ENCODE measurements at regions not wholly inside any gene's neighbourhood (a gene's known extent, or its start where the extent isn't known, plus 50 kb on each side); places are given as distances from the start of the nearest gene placed in this dataset.
"Not testable (repeated sequence)": the region's sequence is repeated elsewhere in the genome, so short reads cannot be mapped to it uniquely, and the experiment has no call there.

GRCh38 chr19:30936276-30936675, 413.0 kb downstream of the TSHZ3 start:
- no peaks in the 10 kb centered on the region for H3K36me3 ChIP-seq
- H3K27me3 ChIP-seq, result no peaks in the 10 kb centered on the region
- TF ChIP-seq CTCF (IDR thresholded peaks at IDR 0.05), result no peak
- TF ChIP-seq POLR2AphosphoS5 (IDR thresholded peaks at IDR 0.05), result no peak
- TF ChIP-seq POLR2A (IDR thresholded peaks at IDR 0.05), result no peak
- no peak for TF ChIP-seq EP300 (IDR thresholded peaks at IDR 0.05)
- no peak for DNase-seq (ENCODE audit: low spot score in 2 of 2)
- H3K4me3 ChIP-seq, result no peak overlapping the region
- WGBS, result 89% methylated on average over 5 of the region's 5 CpGs
- no peaks in the 10 kb centered on the region for H3K4me1 ChIP-seq
- no peak overlapping the region for H3K27ac ChIP-seq
- H3K9me3 ChIP-seq, result no peaks in the 10 kb centered on the region

GRCh38 chr19:30935146-30935545, 414.1 kb downstream of the TSHZ3 start:
- no peak for DNase-seq (ENCODE audit: low spot score in 2 of 2)
- Histone ChIP-seq H3K9me3 (no peaks in the 10 kb centered on the region), H3K27ac (no peak overlapping the region)

GRCh38 chr19:30933454-30933853, 415.8 kb downstream of the TSHZ3 start:
- WGBS, result 84% methylated on average over 3 of the region's 3 CpGs
- H3K27me3 ChIP-seq; DNase-seq (ENCODE audit: low spot score in 2 of 2); H3K36me3 ChIP-seq; H3K4me1 ChIP-seq; H3K4me3 ChIP-seq; H3K27ac ChIP-seq; H3K9me3 ChIP-seq: not testable (repeated sequence)

More at GRCh38 chr19:30935146-30935545, 414.1 kb downstream of the TSHZ3 start:
- Histone ChIP-seq H3K36me3 (no peaks in the 10 kb centered on the region), H3K4me3 (no peak overlapping the region), H3K4me1 (no peaks in the 10 kb centered on the region), H3K27me3 (no peaks in the 10 kb centered on the region)
- TF ChIP-seq EP300 (IDR thresholded peaks at IDR 0.05) (no peak), POLR2A (IDR thresholded peaks at IDR 0.05) (no peak), POLR2AphosphoS5 (IDR thresholded peaks at IDR 0.05) (no peak), CTCF (IDR thresholded peaks at IDR 0.05) (no peak)
- WGBS, result 35% methylated on average over 4 of the region's 4 CpGs

- Histone ChIP-seq H3K4me1 (no peaks in the 10 kb centered on the region), H3K27ac (no peak overlapping the region), H3K36me3 (no peaks in the 10 kb centered on the region), H3K9me3 (no peaks in the 10 kb centered on the region), H3K27me3 (no peaks in the 10 kb centered on the region), H3K4me3 (no peak overlapping the region)
- no peak for DNase-seq (ENCODE audit: low spot score in 2 of 2)
- WGBS, result 76% methylated on average over 2 of the region's 3 CpGs
- TF ChIP-seq EP300 (IDR thresholded peaks at IDR 0.05) (no peak), POLR2A (IDR thresholded peaks at IDR 0.05) (no peak), CTCF (IDR thresholded peaks at IDR 0.05) (no peak), POLR2AphosphoS5 (IDR thresholded peaks at IDR 0.05) (no peak)
Observed at GRCh38 chr19:30932854-30933253, 416.4 kb downstream of the TSHZ3 start.

GRCh38 chr19:30930941-30931706, 418.1 kb downstream of the TSHZ3 start:
- H3K36me3 ChIP-seq, result no peaks in the 10 kb centered on the region
- H3K4me3 ChIP-seq, result no peak overlapping the region
- DNase-seq (ENCODE audit: low spot score in 2 of 2), result no peak
- no peaks in the 10 kb centered on the region for H3K9me3 ChIP-seq
- no peaks in the 10 kb centered on the region for H3K4me1 ChIP-seq
- WGBS, result 77% methylated on average over 12 of the region's 12 CpGs
- H3K27me3 ChIP-seq, result peaks cover 8% of the 10 kb centered on the region
- TF ChIP-seq CTCF (IDR thresholded peaks at IDR 0.05), result no peak
- no peak for TF ChIP-seq POLR2AphosphoS5 (IDR thresholded peaks at IDR 0.05)
- TF ChIP-seq EP300 (IDR thresholded peaks at IDR 0.05), result no peak
- no peak for TF ChIP-seq POLR2A (IDR thresholded peaks at IDR 0.05)
- H3K27ac ChIP-seq, result no peak overlapping the region

GRCh38 chr19:30927705-30928104, 421.5 kb downstream of the TSHZ3 start:
- TF ChIP-seq POLR2AphosphoS5 (IDR thresholded peaks at IDR 0.05) (no peak), EP300 (IDR thresholded peaks at IDR 0.05) (no peak), CTCF (IDR thresholded peaks at IDR 0.05) (no peak), POLR2A (IDR thresholded peaks at IDR 0.05) (no peak)
- no peak overlapping the region for H3K4me3 ChIP-seq
- no peaks in the 10 kb centered on the region for H3K9me3 ChIP-seq
- H3K36me3 ChIP-seq, result no peaks in the 10 kb centered on the region
- no peak overlapping the region for H3K27ac ChIP-seq
- no peak for DNase-seq (ENCODE audit: low spot score in 2 of 2)
- H3K27me3 ChIP-seq, result peaks cover 8% of the 10 kb centered on the region
- H3K4me1 ChIP-seq, result no peaks in the 10 kb centered on the region
- 90% methylated on average over 6 of the region's 6 CpGs for WGBS
